HG03196 (cell line): ENCODE measurements at regions not wholly inside any gene's neighbourhood (a gene's known extent, or its start where the extent isn't known, plus 50 kb on each side); places are given as distances from the start of the nearest gene placed in this dataset.
"Not testable (repeated sequence)": the region's sequence is repeated elsewhere in the genome, so short reads cannot be mapped to it uniquely, and the experiment has no call there.

Source experiments
- ATAC-seq: cut with Tn5 transposase; IDR thresholded peaks from one replicate; pipeline ENCODE4 v1.9.1; 2021; ENCODE audit not compliant: unreplicated experiment

DNA sequence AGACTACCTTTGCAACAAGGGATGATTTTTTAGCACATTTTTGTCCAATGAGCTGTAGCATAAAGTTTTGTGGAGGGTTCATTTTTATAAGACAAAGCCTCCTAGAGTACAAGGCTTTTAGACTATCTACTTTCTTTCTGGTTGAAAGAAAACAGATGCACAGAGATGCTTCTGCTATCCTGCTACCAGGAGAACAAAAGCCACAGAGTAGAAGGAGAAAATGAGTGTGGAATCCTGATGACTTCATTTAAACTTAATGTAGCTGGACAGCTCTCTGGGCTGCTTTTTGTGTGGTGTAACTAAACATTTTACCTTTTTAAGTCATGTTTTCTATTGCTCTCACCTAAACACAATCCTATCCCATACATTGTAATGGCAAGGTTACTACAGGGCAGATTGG, 1009.4 kb downstream of the TLE1 start:
- no peak for ATAC-seq

DNA sequence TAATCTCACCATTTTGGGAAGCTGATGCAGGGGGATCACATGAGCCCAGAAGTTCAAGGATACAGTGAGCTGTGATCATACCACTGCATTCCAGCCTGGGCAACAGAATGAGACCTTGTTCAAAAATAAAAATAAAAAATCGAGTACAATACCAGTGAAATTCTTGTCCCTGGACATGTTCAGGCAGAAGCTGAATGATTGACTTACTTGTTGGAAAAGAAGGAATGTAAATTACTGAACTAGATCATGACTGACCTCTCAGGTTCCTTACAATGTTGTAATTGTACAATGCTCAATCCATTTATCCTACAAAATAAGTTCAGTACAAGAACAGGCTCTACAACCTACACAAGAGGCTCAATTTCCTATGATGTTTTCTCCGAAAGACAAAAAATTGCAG, 1010.4 kb downstream of the TLE1 start:
- ATAC-seq: no peak

DNA sequence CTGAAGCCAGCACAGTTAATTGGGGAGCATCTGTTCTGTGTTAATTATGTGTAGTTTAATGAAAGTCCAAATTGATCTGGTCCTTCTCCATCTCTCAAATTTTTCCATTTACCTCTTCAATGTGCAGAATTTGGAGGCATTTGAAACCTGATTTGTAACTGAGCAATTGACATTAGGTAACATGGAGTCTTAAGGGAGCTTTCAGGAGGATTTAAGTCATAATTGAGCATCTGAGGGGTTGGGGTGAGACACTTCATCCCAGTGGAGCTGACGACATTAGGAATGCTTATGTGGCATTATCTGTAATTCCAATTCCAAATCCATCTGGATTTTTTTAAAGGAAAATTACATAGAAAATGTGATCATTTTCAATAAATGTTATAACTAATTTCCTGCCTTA, 1015.9 kb downstream of the TLE1 start:
- no peak for ATAC-seq

DNA sequence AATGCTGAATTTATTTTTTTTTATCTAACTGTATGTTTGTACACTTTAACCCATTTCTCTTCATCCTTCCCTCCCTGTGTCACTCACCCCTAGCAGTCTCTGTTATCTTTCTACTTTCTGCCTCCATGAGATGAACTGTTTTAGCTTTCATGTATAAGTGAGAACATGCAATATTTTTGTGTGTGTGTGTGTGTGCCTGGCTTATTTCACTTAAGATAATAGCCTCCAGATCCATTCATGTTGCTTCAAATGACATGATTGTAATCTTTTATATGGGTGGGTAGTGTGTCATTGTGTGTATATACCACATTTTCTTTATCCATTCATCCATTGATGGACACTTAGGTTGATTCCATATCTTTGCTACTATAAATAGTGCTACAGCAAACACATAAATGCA, 1023.9 kb downstream of the TLE1 start:
- ATAC-seq: no peak

DNA sequence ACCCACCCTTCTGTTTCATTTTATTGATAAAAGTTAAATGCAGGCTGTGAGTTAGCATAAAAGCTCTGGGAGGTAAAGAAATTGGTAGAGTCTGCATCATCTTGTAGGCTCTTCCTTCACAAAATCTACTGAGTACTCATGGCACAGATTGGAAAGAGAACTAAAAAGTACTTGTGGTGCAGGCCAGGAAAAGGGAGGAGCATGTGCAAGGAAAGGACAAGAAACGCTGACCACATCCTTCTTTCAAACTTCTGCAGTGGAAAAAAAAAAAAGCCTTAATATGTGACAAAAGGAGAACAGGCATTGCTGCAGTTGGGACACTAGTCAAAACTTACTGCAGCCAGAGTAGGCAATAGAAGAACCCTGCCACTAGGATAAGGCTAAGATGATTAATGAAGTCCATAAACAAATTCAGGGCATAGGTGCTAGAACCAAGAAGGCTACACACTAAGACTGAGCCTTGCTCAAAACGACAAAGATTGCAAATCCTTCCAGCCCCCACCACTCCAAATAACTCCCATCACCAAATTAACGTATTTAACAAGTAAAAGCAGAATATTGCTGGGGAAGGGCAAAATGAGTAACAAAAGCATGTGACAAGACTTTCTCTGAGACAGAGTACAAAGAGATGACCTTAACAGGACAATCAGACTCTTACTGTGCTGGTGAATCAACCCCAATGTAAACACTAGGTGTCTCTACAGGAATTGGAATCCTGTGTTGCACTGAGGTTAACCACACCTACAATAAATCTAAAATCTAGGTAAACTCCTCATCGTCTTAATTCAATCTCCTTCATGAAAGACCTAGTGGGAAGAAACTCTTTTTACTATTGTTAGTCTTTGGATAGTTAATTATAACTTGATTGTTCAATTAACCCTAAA, 1024.8 kb downstream of the TLE1 start:
- no peak for ATAC-seq

DNA sequence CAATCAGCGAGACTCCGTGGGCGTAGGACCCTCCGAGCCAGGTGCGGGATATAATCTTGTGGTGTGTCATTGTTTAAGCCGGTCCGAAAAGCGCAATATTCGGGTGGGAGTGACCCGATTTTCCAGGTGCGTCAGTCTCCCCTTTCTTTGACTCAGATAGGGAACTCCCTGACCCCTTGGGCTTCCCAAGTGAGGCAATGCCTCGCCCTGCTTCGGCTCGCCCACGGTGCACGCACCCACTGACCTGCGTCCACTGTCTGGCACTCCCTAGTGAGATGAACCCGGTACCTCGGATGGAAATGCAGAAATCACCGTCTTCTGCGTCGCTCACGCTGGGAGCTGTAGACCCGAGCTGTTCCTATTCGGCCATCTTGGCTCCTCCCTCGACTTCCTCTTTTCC, 1029.6 kb downstream of the TLE1 start:
- not testable (repeated sequence) for ATAC-seq

DNA sequence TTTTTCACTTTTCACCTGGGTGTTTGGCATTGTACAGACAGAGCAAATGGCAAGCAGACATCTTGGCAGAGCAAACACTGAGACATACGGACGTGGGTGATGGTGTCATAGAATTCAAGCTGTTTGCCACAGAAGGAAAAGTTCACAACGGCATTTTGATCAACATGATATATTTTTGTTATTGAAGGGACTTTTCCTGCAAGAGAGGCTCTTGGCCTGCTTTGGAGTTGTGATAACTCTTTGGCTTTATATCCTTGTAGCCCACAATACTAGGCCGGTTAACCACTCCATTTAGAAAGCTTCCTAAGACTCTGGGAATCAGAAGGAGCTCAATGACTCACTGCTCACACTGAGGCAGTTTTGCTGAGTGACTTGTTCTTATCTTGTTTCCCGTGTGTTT, 1038.3 kb downstream of the TLE1 start:
- ATAC-seq: no peak

DNA sequence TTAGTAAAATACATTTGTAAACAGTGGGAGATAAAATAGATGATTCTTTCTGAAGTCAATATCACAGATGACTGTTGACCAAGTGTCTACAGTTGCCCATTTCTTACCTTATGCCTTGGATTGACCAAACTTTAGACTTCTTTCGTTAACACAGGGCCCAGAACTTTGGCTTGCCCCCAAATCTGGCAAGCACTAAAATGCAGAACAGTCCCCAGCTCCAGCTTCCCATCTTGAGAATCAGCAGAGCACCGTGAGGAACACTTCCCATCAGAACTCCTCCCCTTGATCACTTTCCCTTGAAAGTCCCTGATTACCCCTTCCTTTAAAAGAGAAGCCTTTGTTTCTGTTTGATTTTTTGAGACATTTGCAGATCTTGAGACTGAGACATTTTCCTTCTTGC, 1039.9 kb downstream of the TLE1 start:
- no peak for ATAC-seq

DNA sequence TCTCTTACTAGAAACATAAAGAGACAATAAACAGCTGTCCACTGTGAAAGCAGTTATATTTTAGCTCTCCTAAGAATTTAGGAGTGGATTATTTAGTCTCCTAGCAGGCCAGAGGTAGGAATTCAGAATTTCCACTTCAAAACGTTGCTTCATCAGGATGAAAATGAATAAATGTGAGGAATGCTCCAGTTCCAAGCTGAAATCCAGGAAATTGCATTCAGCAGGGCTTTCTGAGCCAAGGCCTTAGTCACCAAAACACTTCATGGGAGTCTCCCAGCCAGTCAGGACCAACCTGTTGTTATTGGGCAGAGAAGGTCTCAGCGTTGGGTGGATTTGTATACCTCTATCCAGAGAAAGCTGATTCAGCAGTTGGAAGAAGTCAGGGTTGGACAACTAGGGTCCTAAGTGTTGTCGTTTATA, 1040.3 kb downstream of the TLE1 start:
- ATAC-seq: no peak

DNA sequence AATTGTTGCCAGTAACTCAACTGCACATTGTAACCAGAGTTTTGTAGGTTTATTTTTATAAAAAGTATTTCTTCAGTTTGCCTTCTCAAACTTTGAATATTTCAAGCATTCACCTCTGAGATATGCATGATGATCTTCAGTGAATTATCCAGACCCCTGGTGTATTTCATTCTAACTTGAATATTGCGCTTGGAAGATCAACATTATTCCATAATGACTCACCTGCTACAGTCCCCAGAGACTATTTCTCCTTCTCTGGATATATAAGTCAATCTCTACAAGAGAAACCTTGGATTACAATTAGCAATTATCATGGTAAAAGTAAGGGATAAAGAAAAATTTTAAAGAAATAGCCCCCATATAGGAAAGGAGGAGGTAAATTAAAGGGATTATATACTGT, 1041.0 kb downstream of the TLE1 start:
- no peak for ATAC-seq

DNA sequence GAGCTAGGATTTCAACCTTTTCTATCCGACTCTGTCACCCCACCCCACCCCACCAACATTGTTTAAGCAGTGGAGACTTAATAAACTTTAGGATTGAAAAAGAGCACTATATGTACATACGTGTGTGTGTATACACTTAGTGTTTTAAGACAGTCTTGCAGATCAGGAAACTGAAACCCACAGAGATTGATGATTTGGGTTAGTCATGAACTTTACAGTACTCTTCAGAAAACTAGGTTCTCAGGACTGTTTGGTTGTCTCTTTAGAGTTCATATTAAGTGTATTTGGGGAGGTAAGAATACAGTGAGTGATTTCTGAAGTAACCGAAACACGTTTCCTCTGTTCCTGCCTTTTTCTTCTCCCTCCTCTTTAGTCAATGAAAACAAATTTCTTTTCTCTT, 1043.1 kb downstream of the TLE1 start:
- ATAC-seq: no peak

DNA sequence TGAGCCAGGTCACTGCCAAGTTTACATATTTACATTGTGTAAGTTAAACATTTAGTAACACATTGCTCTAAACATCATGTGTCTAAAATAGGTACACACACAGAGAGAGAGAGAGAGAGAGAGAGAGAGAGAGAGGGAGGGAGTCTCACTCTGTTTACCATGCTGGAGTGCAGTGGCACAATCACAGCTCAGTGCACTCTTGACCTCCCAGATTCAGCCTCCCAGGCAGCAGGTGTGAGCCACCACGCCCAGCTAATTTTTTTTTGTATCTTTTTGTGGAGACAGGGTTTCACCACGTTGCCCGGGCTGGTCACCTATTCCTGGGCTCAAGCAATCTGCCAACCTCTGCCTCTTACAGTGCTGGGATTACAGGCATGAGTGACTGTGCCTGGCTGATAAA, 1045.3 kb downstream of the TLE1 start:
- no peak for ATAC-seq

DNA sequence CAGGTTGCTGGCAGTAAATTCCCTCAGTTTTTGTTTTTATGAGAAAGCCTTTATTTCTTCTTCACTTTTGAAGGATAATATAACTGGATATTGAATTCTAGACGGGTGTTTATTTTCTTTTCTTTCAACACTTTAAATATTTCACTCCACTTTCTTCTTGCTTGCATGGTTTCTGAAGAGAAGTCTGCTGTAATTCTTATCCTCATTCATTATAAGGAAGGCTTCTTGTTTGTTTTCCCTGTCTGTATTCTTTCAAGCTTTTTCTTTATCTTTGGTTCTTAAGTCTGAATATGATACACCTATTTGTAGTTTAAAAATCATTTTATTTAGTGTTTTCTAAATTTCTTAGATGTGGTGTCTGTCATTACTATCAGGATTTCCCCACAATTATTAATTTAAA, 1054.3 kb downstream of the TLE1 start:
- no peak for ATAC-seq

DNA sequence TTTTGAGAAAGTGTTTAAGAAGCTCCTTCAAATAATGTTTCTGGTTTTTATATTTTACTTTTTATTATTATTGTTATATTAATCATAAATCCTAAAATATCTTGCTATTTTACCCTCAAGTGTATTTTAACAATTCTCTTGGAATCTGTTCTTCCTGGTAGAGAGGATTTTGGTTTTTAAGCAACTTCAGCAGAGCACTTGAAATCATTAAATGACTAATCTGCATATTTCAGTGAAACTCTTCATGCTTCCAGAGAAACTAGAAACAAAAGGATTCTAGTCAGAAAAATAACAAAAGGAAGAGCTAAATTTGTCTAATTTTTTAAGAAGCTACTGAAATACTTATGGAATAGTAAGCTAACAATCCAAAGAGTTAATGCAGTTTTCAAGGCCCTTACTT, 1057.3 kb downstream of the TLE1 start:
- ATAC-seq: no peak

DNA sequence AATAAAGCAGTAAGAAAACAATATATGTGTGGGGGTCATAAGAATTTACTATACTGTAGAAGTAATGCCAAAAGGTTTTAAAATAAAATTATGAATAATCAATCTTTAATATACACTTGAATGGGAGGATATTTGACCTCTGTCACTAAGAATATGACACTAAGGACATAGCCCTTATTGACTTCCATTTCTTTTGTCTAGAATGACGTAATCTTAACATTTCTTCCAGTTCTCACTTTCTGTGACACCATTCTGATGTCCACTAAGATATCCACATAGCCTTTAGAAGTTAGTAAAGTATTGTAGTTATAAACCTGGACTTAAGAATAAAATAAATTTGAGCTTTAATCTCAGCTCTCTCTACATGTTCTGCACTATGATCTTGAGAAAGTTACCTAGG, 1050.7 kb downstream of the TLE4 start:
- no peak for ATAC-seq

DNA sequence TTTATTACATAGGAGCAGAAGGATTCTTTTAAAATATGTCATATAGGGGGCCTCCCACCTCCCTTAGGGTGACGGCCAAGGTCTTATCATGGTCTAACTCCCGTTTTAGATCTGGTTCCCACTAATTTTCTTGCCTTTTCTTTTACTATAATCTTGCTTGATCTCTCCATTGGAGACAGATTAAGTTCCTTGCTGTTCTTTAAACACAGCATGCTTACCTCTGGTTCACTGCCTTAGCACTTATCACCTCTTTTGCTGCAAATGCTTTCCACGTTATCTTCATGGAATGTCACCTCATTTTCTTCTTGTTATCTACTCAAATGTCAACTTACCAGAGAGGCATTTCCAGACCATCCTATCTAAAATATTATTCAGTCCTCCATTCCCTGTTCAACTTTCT, 1047.6 kb downstream of the TLE4 start:
- no peak for ATAC-seq

DNA sequence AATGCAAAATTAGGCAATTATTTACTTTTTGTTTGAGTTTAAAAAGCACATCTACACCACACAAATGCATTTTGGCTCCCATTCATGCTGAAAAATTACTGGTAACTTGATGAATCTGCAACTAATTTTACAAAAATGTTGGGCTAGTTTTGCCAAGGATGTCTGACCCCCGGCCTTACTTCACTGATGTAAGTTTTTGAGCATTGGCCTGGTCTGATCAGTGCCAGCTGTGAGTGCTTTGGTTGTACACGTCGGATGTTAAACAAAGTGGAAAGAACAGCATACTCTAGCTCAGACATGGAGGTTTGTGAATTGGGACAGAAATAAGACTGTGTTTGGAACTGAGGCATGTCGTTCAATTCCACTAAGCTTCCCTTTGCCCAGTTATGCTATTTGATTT, 1044.2 kb downstream of the TLE4 start:
- no peak for ATAC-seq

DNA sequence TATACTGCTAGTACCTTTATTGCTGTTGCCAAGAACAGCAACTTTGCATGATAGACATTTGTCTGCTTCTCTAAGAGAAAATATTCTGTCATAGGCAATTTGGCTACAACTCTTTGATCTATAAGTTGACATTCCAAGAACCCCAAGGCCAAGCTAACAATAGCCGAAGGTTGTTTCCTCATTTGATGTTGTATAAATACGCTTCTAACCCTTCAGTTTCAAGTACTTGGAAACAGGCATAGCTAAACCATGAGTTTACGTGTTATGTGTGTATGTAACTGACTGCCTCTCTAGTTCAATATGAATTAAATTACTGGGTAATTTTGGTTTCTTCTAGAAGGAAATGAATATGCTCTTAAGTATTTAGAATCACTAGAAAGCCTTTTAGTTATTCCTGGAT, 1034.0 kb downstream of the TLE4 start:
- ATAC-seq: no peak

DNA sequence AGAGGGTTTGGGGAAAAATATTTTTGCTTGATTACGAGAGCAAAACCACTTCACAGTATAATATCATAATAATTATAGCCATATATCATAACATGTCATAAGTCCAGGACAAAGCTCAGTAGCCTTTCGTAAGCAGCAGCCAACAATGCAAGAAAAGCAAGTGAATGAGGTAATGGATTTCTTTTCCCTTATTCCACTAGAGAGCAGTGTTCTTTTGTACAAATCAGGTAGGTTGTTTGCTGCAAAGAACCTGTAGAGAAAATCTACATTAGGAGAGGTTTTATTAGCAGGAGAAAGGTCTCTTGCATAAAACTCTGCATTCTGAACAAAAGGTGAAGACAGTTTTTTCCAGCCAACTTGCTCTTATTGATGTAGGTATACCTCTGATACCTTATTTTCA, 1033.4 kb downstream of the TLE4 start:
- ATAC-seq: no peak

DNA sequence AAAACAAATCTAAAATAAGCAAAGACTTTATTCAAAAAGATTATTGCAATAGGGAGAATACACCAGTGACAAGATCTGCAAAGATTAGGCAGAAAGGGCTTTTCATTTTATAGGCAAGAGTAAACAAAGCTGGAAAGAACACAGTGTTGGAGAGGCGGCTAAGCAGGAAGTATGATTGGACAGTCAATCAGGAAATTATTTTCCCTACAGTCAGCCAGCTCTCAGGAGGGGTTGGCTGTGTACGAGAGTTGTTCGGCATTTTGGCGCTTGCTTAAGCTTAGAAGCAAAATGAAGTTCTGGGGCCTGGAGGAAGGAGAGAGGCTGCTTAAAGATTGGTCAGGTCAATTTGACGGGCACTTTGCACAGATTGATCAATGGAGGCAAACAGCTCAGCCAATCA, 1030.5 kb downstream of the TLE4 start:
- ATAC-seq: no peak

DNA sequence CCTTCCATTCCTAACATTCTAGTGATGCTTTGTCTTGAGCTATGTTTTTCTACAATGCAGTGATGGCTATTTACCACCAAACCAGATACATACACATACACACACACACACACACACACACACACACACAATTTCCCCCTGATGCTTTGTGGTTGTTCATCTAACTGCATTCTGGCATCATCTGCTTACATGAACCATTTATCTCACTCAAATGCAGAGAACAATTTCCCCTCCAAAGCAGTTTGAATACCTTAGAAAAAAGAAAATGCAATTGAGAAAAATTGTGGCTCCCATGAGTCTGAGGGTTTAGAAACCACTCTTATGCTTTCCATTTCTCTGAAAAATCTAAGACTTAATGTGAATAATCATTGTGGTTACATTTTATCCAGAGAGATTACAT, 1024.8 kb downstream of the TLE4 start:
- ATAC-seq: no peak

DNA sequence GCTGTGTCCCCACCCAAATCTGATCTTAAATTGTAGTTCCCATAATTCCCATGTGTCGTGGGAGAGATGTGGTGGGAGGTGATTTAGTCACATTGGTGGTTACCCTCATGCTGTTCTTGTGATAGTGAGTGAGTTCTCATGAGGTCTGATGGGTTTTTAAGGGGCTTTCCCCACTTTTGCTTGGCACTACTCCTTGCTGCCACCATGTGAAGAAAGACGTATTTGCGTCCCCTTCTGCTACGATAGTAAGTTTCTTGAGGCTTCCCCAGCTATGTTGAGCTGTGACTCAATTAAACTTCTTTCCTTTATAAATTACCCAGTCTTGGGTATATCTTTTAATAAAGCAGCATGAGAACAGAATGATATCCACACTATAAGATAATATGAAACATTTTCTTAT, 1023.4 kb downstream of the TLE4 start:
- ATAC-seq: no peak

DNA sequence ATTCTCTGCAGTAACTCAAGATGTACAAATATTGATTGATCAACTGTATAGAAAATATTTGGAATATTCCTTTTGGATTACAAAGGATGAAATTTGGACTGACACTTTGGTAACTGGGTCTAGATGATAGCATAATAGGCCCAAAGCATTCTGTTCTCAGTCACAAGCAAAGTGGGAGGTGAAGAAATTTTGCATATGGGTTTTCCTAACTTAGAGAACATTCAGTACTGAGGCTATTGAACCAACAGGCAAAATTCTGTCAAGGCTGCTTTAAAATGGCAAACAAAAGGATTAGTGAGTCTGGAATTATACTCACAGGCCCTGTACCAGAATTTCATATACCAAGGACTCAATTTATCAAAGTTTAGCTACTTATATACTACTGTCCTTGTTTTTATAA, 1020.6 kb downstream of the TLE4 start:
- no peak for ATAC-seq
